BE2C (cell line): ENCODE measurements at regions not wholly inside any gene's neighbourhood (a gene's known extent, or its start where the extent isn't known, plus 50 kb on each side); places are given as distances from the start of the nearest gene placed in this dataset.

Experiments used
- DNase-seq: peaks from one replicate; pipeline ENCODE4 v3.0.0-alpha.2; 2020
- H3K27me3 ChIP-seq: fragments of 250-450 bp; sonication (Bioruptor Pico); 2 replicates; pipeline ENCODE4 v1.5.1; 2020; ENCODE audit warnings: mild to moderate bottlenecking
- H3K36me3 ChIP-seq: fragments of 250-450 bp; sonication (Bioruptor Pico); 2 replicates; pipeline ENCODE4 v1.5.1; 2020; ENCODE audit warnings: mild to moderate bottlenecking
- H3K4me1 ChIP-seq: fragments of 250-450 bp; sonication (Bioruptor Pico); 2 replicates; pipeline ENCODE4 v1.5.1; 2020
- H3K4me3 ChIP-seq: 2 replicates; pipeline ENCODE4 v1.5.1; 2011; ENCODE audit warnings: low read depth, low read length
- H3K9me3 ChIP-seq: fragments of 250-450 bp; sonication (Bioruptor Pico); 2 replicates; pipeline ENCODE4 v1.5.1; 2020
- TF ChIP-seq, protein P1 (sequence below): IDR thresholded peaks from 2 replicates; pipeline ENCODE4 v1.5.1; 2012; ENCODE audit warnings: mild to moderate bottlenecking, low read depth, low read length

DNA sequence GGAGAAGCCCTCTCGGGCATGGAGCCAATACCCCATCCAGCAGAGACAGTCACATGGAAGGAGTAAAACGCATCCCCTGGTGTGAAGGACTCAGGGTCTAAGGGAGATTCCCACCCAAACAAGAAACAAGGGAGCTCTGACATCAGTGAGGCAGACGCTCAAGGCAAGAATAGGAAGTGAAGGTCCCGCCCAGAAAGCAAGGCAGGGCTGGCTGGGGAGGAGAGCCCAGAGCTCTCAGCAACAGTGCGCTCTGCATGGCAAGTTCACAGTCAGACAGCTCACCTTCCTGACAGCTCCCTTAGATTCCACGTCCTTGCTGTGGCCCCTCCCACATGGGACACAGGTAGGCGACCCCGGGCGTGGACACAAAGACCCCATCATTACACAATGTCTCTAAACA is 85.6 kb downstream of the TTLL2 start:
- TF ChIP-seq, protein P1, sequence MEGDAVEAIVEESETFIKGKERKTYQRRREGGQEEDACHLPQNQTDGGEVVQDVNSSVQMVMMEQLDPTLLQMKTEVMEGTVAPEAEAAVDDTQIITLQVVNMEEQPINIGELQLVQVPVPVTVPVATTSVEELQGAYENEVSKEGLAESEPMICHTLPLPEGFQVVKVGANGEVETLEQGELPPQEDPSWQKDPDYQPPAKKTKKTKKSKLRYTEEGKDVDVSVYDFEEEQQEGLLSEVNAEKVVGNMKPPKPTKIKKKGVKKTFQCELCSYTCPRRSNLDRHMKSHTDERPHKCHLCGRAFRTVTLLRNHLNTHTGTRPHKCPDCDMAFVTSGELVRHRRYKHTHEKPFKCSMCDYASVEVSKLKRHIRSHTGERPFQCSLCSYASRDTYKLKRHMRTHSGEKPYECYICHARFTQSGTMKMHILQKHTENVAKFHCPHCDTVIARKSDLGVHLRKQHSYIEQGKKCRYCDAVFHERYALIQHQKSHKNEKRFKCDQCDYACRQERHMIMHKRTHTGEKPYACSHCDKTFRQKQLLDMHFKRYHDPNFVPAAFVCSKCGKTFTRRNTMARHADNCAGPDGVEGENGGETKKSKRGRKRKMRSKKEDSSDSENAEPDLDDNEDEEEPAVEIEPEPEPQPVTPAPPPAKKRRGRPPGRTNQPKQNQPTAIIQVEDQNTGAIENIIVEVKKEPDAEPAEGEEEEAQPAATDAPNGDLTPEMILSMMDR, result no peak
- DNase-seq, result no peak
- Histone ChIP-seq H3K4me1 (no peaks in the 10 kb centered on the region), H3K36me3 (no peaks in the 10 kb centered on the region), H3K4me3 (no peak overlapping the region), H3K27me3 (no peaks in the 10 kb centered on the region), H3K9me3 (no peaks in the 10 kb centered on the region)

DNA sequence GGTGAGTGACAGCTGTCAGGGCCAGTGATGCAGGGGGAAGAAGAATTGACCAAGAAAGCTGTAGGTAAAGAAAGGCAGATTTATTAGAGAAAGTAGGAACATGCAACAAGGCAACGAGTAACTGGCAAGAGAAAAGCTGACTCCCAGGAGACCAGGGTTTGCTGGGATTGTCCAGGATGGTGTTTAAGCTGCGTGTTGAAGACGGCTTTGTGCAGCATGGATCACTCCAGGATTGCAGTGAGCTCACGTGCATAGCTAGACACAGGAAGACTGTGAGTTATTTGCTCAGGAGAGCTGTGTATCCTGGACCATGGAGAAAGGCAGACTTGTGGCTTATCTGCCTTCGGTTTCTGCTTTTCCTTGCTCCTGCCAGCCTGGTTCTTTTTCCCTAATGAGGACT is 87.6 kb downstream of the TTLL2 start:
- no peak for DNase-seq
- Histone ChIP-seq H3K27me3 (no peaks in the 10 kb centered on the region), H3K36me3 (no peaks in the 10 kb centered on the region), H3K4me3 (no peak overlapping the region), H3K9me3 (no peaks in the 10 kb centered on the region), H3K4me1 (no peaks in the 10 kb centered on the region)
- TF ChIP-seq, protein P1, result no peak

DNA sequence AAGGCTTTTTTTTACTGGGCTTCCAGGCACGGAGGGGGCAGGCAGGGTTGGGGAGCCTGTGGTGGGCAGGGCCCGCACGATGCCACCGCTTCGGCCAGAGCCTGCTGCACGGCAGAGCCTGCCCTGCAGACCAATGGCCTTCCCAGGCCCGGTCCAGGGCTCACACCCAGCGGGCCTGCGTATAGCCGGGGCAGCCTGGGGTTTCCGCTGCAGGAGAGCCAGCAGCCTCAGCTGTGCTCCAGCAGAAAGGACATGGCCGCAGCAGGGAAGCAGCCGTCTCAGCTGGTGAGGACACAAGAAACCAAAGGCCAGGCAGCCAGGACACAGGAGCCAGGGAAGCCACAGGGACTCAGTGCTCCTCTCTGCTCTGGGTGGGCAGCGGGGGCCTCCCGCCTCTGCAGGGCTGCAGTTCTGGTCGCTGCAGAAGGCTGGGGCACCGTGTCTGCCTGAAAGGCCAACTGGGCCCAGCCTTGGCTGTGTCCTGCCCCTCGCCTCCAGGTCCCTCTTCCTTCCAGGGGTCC is 90.6 kb downstream of the TTLL2 start:
- H3K27me3 ChIP-seq, result peaks cover 19% of the 10 kb centered on the region
- H3K4me3 ChIP-seq, result no peak overlapping the region
- no peaks in the 10 kb centered on the region for H3K9me3 ChIP-seq
- no peaks in the 10 kb centered on the region for H3K4me1 ChIP-seq
- no peak for DNase-seq
- no peaks in the 10 kb centered on the region for H3K36me3 ChIP-seq
- TF ChIP-seq, protein P1, result no peak

DNA sequence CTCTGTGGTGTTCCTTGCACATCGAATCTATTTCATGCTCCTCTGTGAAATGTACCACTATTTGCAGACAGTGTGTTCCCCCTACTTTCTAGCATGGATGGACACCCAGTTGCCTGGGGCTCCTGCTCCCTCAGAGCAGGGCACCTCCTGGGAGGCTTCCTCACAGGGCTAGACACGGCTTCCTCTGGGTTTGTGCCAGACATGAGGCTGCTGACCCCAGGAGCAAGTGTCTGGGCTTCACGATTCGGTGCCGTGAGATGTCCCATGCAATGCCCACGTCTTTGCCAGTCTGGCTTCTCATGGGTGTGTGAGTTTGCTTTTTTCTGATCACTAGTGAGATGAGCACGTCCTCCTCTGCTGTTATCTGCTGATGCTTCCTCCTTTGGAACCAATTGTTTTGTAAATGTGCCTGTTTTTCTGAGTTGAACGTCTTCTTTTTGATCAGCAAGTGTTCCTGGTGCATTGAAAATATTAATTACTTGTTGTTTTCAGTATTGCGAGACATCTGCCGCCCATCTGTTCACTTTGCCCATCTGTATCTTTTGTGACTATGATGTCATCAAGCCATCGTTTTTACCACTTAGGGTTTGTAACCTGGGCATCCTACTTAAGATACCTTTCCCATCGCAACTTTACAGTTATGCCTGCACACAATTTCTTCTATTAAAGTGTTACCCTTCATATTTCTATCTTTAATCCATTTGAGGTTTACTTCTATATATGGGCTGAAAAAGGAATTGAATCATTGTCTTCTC is 92.0 kb downstream of the TTLL2 start:
- TF ChIP-seq, protein P1, result no peak
- no peaks in the 10 kb centered on the region for H3K9me3 ChIP-seq
- no peaks in the 10 kb centered on the region for H3K4me1 ChIP-seq
- no peak for DNase-seq
- peaks cover 27% of the 10 kb centered on the region for H3K27me3 ChIP-seq
- no peaks in the 10 kb centered on the region for H3K36me3 ChIP-seq
- H3K4me3 ChIP-seq, result no peak overlapping the region

DNA sequence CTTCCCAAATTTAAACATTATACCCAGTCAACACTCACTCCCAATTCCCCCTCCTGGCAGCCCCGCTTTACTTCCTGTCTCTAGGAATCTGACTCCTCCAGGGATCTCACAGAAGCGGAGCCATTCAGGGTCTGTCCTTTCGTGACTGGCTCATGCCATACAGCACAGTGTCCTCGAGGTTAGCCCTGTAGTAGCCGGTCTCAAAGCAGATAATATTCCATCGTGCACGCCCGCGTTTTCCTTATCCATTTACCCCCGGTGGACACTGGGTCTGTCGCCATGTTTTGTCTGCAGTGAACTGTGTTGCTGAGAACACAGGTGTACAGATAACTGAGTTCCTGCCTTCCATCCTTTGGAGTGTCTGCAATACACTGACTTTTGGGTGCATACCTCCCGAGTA is 95.3 kb downstream of the TTLL2 start:
- DNase-seq, result no peak
- H3K4me1 ChIP-seq, result no peaks in the 10 kb centered on the region
- no peaks in the 10 kb centered on the region for H3K9me3 ChIP-seq
- TF ChIP-seq, protein P1, result no peak
- no peak overlapping the region for H3K4me3 ChIP-seq
- no peaks in the 10 kb centered on the region for H3K36me3 ChIP-seq
- peaks cover 27% of the 10 kb centered on the region for H3K27me3 ChIP-seq
